C4-2B (cell line): ENCODE measurements at regions not wholly inside any gene's neighbourhood (a gene's known extent, or its start where the extent isn't known, plus 50 kb on each side); places are given as distances from the start of the nearest gene placed in this dataset.

Experiments used
- CTCF ChIP-seq: fragments of 450-650 bp; conservative IDR thresholded peaks from 2 replicates; pipeline ENCODE4 v1.5.1; 2017; ENCODE audit warnings: mild to moderate bottlenecking
- ZFX ChIP-seq: fragments of 450-650 bp; IDR thresholded peaks from 2 replicates; pipeline ENCODE4 v1.6.1; 2017

DNA sequence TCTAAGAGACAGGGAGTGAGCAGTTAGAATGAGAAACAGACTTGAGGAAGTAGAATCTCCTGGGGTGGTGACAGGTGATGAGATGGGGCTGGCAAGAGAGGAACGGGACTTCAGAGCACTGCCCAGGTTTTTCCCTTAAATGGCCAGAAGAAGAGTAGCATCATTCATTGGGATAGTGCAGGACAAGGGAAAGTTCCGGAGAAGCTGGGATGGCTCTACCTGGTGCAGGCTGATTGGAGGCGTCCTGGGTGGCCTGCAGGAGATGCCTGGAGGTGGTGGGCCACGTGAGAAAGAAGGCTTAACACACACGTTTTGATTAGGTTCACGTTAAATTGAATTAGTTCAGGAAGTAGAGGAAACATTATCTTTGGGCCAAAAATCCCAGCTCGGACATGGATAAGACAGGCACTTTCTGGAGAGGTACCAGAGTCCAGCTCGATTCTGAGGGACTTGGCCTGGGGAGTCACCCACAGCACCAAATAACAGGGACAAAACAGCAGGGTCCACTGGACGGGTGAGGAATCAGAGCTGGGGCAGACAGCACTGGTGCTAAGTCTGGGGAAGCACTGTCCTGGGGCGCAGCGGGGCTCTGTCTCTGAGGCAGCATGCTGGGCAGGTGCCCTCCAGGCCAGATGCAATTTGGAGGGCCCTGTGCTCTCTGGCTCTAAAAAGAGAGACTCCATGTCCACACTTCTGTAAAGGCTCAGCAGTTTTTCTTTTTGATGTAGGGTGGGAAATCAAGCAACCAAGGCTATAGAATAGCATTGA is 512.3 kb upstream of the RAB6C start:
- TF ChIP-seq CTCF (no peak), ZFX (no peak)
